Heart left ventricle (tissue), 16 donors: ENCODE measurements at regions not wholly inside any gene's neighbourhood (a gene's known extent, or its start where the extent isn't known, plus 50 kb on each side); places are given as distances from the start of the nearest gene placed in this dataset.

Experiments used
- ATAC-seq, 4 donors: fragments of 200-7000 bp; cut with Tn5 transposase; one replicate each; pipeline ENCODE4 v1.9.1; 2020 to 2022; ENCODE audit warnings: moderate library complexity in 4 of 4, mild to moderate bottlenecking in 3 of 4, moderate number of reproducible peaks in 1 of 4
- DNase-seq, 5 donors: peaks; one replicate each; pipeline ENCODE4 v3.0.0-alpha.2; 2020
- H3K27ac ChIP-seq, 12 donors: fragments of 200-600 bp; sonication (generic) in 4 of 12; one replicate each; pipeline versions ENCODE4 v1.5.0 to v1.8.0; 2016 to 2022; ENCODE audit warnings: mild to moderate bottlenecking in 2 of 12
- H3K27me3 ChIP-seq, 9 donors: fragments of 200-600 bp; sonication (generic) in 2 of 9; one replicate each; pipeline versions ENCODE4 v1.5.1 to v1.8.0; 2016 to 2022; ENCODE audit warnings: mild to moderate bottlenecking in 3 of 9
- H3K36me3 ChIP-seq, 9 donors: fragments of 200-600 bp; sonication (generic) in 2 of 9; one replicate each; pipeline versions ENCODE4 v1.5.0 to v1.8.0; 2018 to 2022; ENCODE audit warnings: mild to moderate bottlenecking in 2 of 9
- H3K4me1 ChIP-seq, 12 donors: fragments of 200-600 bp; sonication (generic) in 4 of 12; one replicate each; pipeline versions ENCODE4 v1.5.0 to v1.8.0; 2016 to 2022; ENCODE audit warnings: mild to moderate bottlenecking in 3 of 12
- H3K4me3 ChIP-seq, 12 donors: fragments of 200-600 bp; sonication (generic) in 4 of 12; one replicate each; pipeline versions ENCODE4 v1.5.0 to v1.8.0; 2017 to 2022; ENCODE audit warnings: mild to moderate bottlenecking in 9 of 12, moderate library complexity in 4 of 12
- H3K9me3 ChIP-seq, 12 donors: fragments of 200-600 bp; sonication (generic) in 4 of 12; one replicate each; pipeline versions ENCODE4 v1.5.0 to v1.8.0; 2016 to 2022; ENCODE audit warnings: mild to moderate bottlenecking in 1 of 12
- CTCF ChIP-seq, 12 donors: fragments of 200-600 bp; sonication (generic) in 4 of 12; IDR thresholded peaks; one replicate each; pipeline versions ENCODE4 v1.5.0 to v1.8.0; 2018 to 2022; ENCODE audit warnings: antibody characterized with exemption in 12 of 12, mild to moderate bottlenecking in 5 of 12
- POLR2A ChIP-seq, 2 donors: fragments of 450-650 bp; IDR thresholded peaks; one replicate each; pipeline ENCODE4 v1.6.1; 2017; ENCODE audit warnings: antibody characterized with exemption in 2 of 2, mild to moderate bottlenecking in 2 of 2, moderate library complexity in 2 of 2
- WGBS, 4 donors: extraction: QIAGEN DNeasy Blood & Tissue Kit in 2 of 4; methylation state at CpG; one replicate each; pipeline versions ENCODE4 v1.1.5 to v1.1.7; 2013 to 2018; 5-methylcytosine and 5-hydroxymethylcytosine counted together
- intact Hi-C, 10 donors: fragments of 100-400 bp; cut with DNase I; formaldehyde crosslinking; loops; one replicate each; pipeline versions ENCODE4 v1.11.1 to v1.14.2; 2022
- donor health status: ischemic (EF 13 %, LVEDD 7.1; RV severe dilation, severe dysfunction).
- donor health status: healthy with polysubstance abuse.
- donor health status: DM: no; HTN: yes; CAD: no.
- donor health status: DM: no; HTN: no; CAD: no.
- donor health status: ischemic (EF 25% LVEDD 6.9; RV normal size, moderate dysfunction).
- donor health status: ischemic (EF 25% LVEDD 5.7; RV mildly dilated, moderate dysfunction).
- donor health status: healthy.
- donor health status: DM: yes; HTN: yes; CAD: no.
- donor health status: ischemic (EF 35%, LVEDD 5.7; RV mildly dilated, moderate dysfunction).
- donor health status: nonischemic (EF 11% LVEDD 7.7; RV severe dilation, severe dysfunction).
- donor health status: DM: yes; HTN: yes; CAD: no.
- donor health status: PGD.
- donor health status: ischemic (EF 29% LVEDD 5.4; RV normal size, mild dysfunction).
- donor health status: nonischemic (EF 23%, LVEDD 6.1; RV moderate dilation, normal function).

- Histone ChIP-seq H3K4me1 (no peaks in the 10 kb centered on the region), H3K9me3 (no peaks in the 10 kb centered on the region), H3K27me3 (no peaks in the 10 kb centered on the region), H3K27ac (no peak overlapping the region), H3K4me3 (no peak overlapping the region), H3K36me3 (no peaks in the 10 kb centered on the region)
- TF ChIP-seq CTCF (IDR thresholded peaks at IDR 0.05) (no peak), POLR2A (IDR thresholded peaks at IDR 0.05) (no peak)
- intact Hi-C loops, result no loop called here
- DNase-seq (no peak), ATAC-seq (no peak)
Observed at GRCh38 chr18:44392933-44393332, 287.8 kb upstream of the SETBP1 start.

- DNase-seq, result no peak
- ATAC-seq, result no peak
- TF ChIP-seq POLR2A (IDR thresholded peaks at IDR 0.05) (no peak), CTCF (IDR thresholded peaks at IDR 0.05) (no peak)
- 89 to 94% (median 90%) methylated on average over 2 of the region's 2 CpGs for WGBS, 4 donors
- no peaks in the 10 kb centered on the region for H3K36me3 ChIP-seq
- no peaks in the 10 kb centered on the region for H3K27me3 ChIP-seq
- H3K4me3 ChIP-seq, result no peak overlapping the region
- no peaks in the 10 kb centered on the region for H3K4me1 ChIP-seq
- no peak overlapping the region for H3K27ac ChIP-seq
- intact Hi-C loops, result no loop called here
- no peaks in the 10 kb centered on the region for H3K9me3 ChIP-seq
Observed at GRCh38 chr18:44393406-44393805, 287.3 kb upstream of the SETBP1 start.

- H3K9me3 ChIP-seq, result no peaks in the 10 kb centered on the region
- H3K36me3 ChIP-seq, result no peaks in the 10 kb centered on the region
- intact Hi-C loops, result no loop called here
- no peaks in the 10 kb centered on the region for H3K4me1 ChIP-seq
- DNase-seq, result no peak
- H3K27ac ChIP-seq, result no peak overlapping the region
- no peaks in the 10 kb centered on the region for H3K27me3 ChIP-seq
- TF ChIP-seq POLR2A (IDR thresholded peaks at IDR 0.05), result no peak
- no peak for TF ChIP-seq CTCF (IDR thresholded peaks at IDR 0.05)
- no peak for ATAC-seq
- no peak overlapping the region for H3K4me3 ChIP-seq
Observed at GRCh38 chr18:44396550-44396949, 284.1 kb upstream of the SETBP1 start.

GRCh38 chr18:44409071-44409470, 271.6 kb upstream of the SETBP1 start:
- H3K4me3 ChIP-seq, result no peak overlapping the region
- no peaks in the 10 kb centered on the region for H3K27me3 ChIP-seq
- peaks cover 0 to 11% (median 0%) of the 10 kb centered on the region in 12 donors for H3K9me3 ChIP-seq
- ATAC-seq, result no peak
- intact Hi-C loops, result no loop called here
- no peaks in the 10 kb centered on the region for H3K36me3 ChIP-seq
- no peak for DNase-seq
- H3K27ac ChIP-seq, result no peak overlapping the region
- H3K4me1 ChIP-seq, result no peaks in the 10 kb centered on the region
- TF ChIP-seq POLR2A (IDR thresholded peaks at IDR 0.05) (no peak), CTCF (IDR thresholded peaks at IDR 0.05) (no peak)
